Thyroid gland (tissue), 4 donors: ENCODE measurements at regions not wholly inside any gene's neighbourhood (a gene's known extent, or its start where the extent isn't known, plus 50 kb on each side); places are given as distances from the start of the nearest gene placed in this dataset.

Source experiments
- CTCF ChIP-seq, 6 experiments: fragments of 200-600 bp in 3 of 6; fragments of 450-650 bp in 3 of 6; sonication (generic) in 3 of 6; IDR thresholded peaks; one replicate each; pipeline ENCODE4 v1.5.1; 2016 to 2019; ENCODE audit warnings: antibody characterized with exemption in 6 of 6, mild to moderate bottlenecking in 2 of 6, inconsistent platforms in 1 of 6, moderate library complexity in 1 of 6
- POLR2A ChIP-seq, 2 donors: fragments of 450-650 bp; IDR thresholded peaks; one replicate each; pipeline ENCODE4 v1.6.1; 2017; ENCODE audit warnings: antibody characterized with exemption in 2 of 2, mild to moderate bottlenecking in 2 of 2, moderate library complexity in 1 of 2

- TF ChIP-seq CTCF (IDR thresholded peaks at IDR 0.05) (no peak), POLR2A (IDR thresholded peaks at IDR 0.05) (no peak)
These were observed 67.2 kb upstream of the SCAF4 start for GRCh38 chr21:31798842-31799704.
